Endothelial cell of umbilical vein (primary cell): ENCODE measurements at regions not wholly inside any gene's neighbourhood (a gene's known extent, or its start where the extent isn't known, plus 50 kb on each side); places are given as distances from the start of the nearest gene placed in this dataset.

Source experiments
- EZH2 ChIP-seq: IDR thresholded peaks from 2 replicates; pipeline ENCODE4 v1.6.1; 2012; ENCODE audit warnings: borderline replicate concordance, low read depth, mild to moderate bottlenecking, moderate library complexity, low read length, inconsistent platforms; ENCODE audit not compliant: severe bottlenecking
- TF ChIP-seq, protein P1 (sequence below), 2 donors: IDR thresholded peaks; 1 replicate in 1 of 2; 2 replicates in 1 of 2; pipeline ENCODE4 v1.5.1; 2011; ENCODE audit warnings: low read length in 2 of 2, mild to moderate bottlenecking in 2 of 2, moderate library complexity in 2 of 2, control low read depth in 1 of 2, inconsistent platforms in 1 of 2, low read depth in 1 of 2; ENCODE audit not compliant: insufficient read depth in 1 of 2; ENCODE audit errors: extremely low read depth in 1 of 2

DNA sequence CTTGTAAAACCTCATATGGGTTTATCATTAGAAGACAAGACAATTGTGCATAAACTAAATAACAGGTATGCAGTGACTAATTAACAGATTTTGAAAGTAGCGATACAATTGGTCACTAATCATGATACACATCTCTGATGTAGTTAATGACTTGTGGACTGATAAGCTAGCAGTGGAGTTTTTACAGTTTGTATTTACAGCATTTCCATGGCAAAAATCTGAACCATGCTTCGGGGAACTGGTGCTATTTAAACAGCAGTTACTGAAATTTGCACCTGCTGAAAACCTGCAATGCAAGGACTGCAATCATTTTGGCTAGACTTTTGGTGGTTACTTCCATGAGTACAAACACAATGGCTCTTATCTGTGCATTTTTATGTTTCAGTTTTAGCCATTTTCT, 471.2 kb downstream of the RERGL start:
- no peak for TF ChIP-seq EZH2
- TF ChIP-seq, protein P1, sequence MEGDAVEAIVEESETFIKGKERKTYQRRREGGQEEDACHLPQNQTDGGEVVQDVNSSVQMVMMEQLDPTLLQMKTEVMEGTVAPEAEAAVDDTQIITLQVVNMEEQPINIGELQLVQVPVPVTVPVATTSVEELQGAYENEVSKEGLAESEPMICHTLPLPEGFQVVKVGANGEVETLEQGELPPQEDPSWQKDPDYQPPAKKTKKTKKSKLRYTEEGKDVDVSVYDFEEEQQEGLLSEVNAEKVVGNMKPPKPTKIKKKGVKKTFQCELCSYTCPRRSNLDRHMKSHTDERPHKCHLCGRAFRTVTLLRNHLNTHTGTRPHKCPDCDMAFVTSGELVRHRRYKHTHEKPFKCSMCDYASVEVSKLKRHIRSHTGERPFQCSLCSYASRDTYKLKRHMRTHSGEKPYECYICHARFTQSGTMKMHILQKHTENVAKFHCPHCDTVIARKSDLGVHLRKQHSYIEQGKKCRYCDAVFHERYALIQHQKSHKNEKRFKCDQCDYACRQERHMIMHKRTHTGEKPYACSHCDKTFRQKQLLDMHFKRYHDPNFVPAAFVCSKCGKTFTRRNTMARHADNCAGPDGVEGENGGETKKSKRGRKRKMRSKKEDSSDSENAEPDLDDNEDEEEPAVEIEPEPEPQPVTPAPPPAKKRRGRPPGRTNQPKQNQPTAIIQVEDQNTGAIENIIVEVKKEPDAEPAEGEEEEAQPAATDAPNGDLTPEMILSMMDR (IDR thresholded peaks at IDR 0.05; ENCODE audit: extremely low read depth in 1 of 2, insufficient read depth in 1 of 2, low read depth in 1 of 2, low read length in 2 of 2) = no peak
